ENCODE measurements at regions not wholly inside any gene's neighbourhood (a gene's known extent, or its start where the extent isn't known, plus 50 kb on each side); places are given as distances from the start of the nearest gene placed in this dataset.
"Not testable (repeated sequence)": the region's sequence is repeated elsewhere in the genome, so short reads cannot be mapped to it uniquely, and the experiment has no call there.

- Histone ChIP-seq H3K36me3 (no peaks in the 10 kb centered on the region), H3K27ac (no peak overlapping the region), H3K4me1 (no peaks in the 10 kb centered on the region), H3K9me3 (no peaks in the 10 kb centered on the region), H3K27me3 (no peaks in the 10 kb centered on the region), H3K4me3 (no peak overlapping the region)
- DNase-seq (no peak), ATAC-seq (ENCODE audit: low FRiP score in 2 of 2) (no peak)
- TF ChIP-seq CTCF (IDR thresholded peaks at IDR 0.05) (no peak), POLR2AphosphoS5 (IDR thresholded peaks at IDR 0.05) (no peak), POLR2A (IDR thresholded peaks at IDR 0.05) (no peak), EP300 (IDR thresholded peaks at IDR 0.05) (no peak)
- WGBS, 2 donors, result 31% methylated on average over 4 of the region's 4 CpGs
Measured at GRCh38 chr5:152170350-152170749, 234.7 kb downstream of the NMUR2 start.

GRCh38 chr5:152164860-152165259 is 240.2 kb upstream of the GLRA1 start:
- no peak for ATAC-seq (ENCODE audit: low FRiP score in 2 of 2)
- TF ChIP-seq POLR2A (IDR thresholded peaks at IDR 0.05) (no peak), POLR2AphosphoS5 (IDR thresholded peaks at IDR 0.05) (no peak), CTCF (IDR thresholded peaks at IDR 0.05) (no peak), EP300 (IDR thresholded peaks at IDR 0.05) (no peak)
- H3K27ac ChIP-seq, result no peak overlapping the region
- DNase-seq, result no peak
- WGBS, 2 donors, result 60 to 67% methylated on average over 1 to 2 of the region's 2 CpGs
- no peaks in the 10 kb centered on the region for H3K4me1 ChIP-seq
- H3K4me3 ChIP-seq, result no peak overlapping the region
- no peaks in the 10 kb centered on the region for H3K9me3 ChIP-seq
- H3K36me3 ChIP-seq, result no peaks in the 10 kb centered on the region
- H3K27me3 ChIP-seq, result no peaks in the 10 kb centered on the region

GRCh38 chr5:152159894-152160293 is 235.2 kb upstream of the GLRA1 start:
- not testable (repeated sequence) for H3K36me3 ChIP-seq; H3K27ac ChIP-seq; ATAC-seq (ENCODE audit: low FRiP score in 2 of 2); H3K9me3 ChIP-seq; H3K4me3 ChIP-seq; H3K4me1 ChIP-seq; H3K27me3 ChIP-seq; DNase-seq
- WGBS, 2 donors, result 51 to 60% methylated on average over 2 to 4 of the region's 4 CpGs

GRCh38 chr5:152154452-152154851 is 229.8 kb upstream of the GLRA1 start:
- DNase-seq; H3K36me3 ChIP-seq; H3K27me3 ChIP-seq; H3K27ac ChIP-seq; H3K4me1 ChIP-seq; H3K4me3 ChIP-seq; ATAC-seq (ENCODE audit: low FRiP score in 2 of 2); H3K9me3 ChIP-seq: not testable (repeated sequence)
- 80 to 83% methylated on average over 2 of the region's 2 CpGs for WGBS, 2 donors

- Histone ChIP-seq H3K36me3 (no peaks in the 10 kb centered on the region), H3K27me3 (no peaks in the 10 kb centered on the region), H3K4me3 (no peak overlapping the region), H3K27ac (no peak overlapping the region), H3K4me1 (no peaks in the 10 kb centered on the region), H3K9me3 (no peaks in the 10 kb centered on the region)
- DNase-seq, result no peak
- no peak for ATAC-seq (ENCODE audit: low FRiP score in 2 of 2)
- TF ChIP-seq POLR2AphosphoS5 (IDR thresholded peaks at IDR 0.05) (no peak), EP300 (IDR thresholded peaks at IDR 0.05) (no peak), POLR2A (IDR thresholded peaks at IDR 0.05) (no peak), CTCF (IDR thresholded peaks at IDR 0.05) (no peak)
- WGBS, 2 donors, result 73 to 77% methylated on average over 3 of the region's 3 CpGs
Measured at GRCh38 chr5:152151940-152152339, 227.3 kb upstream of the GLRA1 start.

- no peaks in the 10 kb centered on the region for H3K36me3 ChIP-seq
- ATAC-seq (ENCODE audit: low FRiP score in 2 of 2) (no peak), DNase-seq (no peak)
- no peaks in the 10 kb centered on the region for H3K4me1 ChIP-seq
- TF ChIP-seq POLR2A (IDR thresholded peaks at IDR 0.05) (no peak), POLR2AphosphoS5 (IDR thresholded peaks at IDR 0.05) (no peak), CTCF (IDR thresholded peaks at IDR 0.05) (no peak), EP300 (IDR thresholded peaks at IDR 0.05) (no peak)
- H3K9me3 ChIP-seq, result no peaks in the 10 kb centered on the region
- no peaks in the 10 kb centered on the region for H3K27me3 ChIP-seq
- no peak overlapping the region for H3K27ac ChIP-seq
- 75 to 81% methylated on average over 2 to 4 of the region's 4 CpGs for WGBS, 2 donors
- H3K4me3 ChIP-seq, result no peak overlapping the region
Measured at GRCh38 chr5:152151113-152151512, 226.5 kb upstream of the GLRA1 start.
